ENCODE measurements at regions not wholly inside any gene's neighbourhood (a gene's known extent, or its start where the extent isn't known, plus 50 kb on each side); places are given as distances from the start of the nearest gene placed in this dataset.
"Not testable (repeated sequence)": the region's sequence is repeated elsewhere in the genome, so short reads cannot be mapped to it uniquely, and the experiment has no call there.

- DNase-seq (ENCODE audit: low read depth in 4 of 4, low spot score in 2 of 4), result no peak
Observed at GRCh38 chr10:131034451-131034850, 277.1 kb downstream of the TCERG1L start.

DNA sequence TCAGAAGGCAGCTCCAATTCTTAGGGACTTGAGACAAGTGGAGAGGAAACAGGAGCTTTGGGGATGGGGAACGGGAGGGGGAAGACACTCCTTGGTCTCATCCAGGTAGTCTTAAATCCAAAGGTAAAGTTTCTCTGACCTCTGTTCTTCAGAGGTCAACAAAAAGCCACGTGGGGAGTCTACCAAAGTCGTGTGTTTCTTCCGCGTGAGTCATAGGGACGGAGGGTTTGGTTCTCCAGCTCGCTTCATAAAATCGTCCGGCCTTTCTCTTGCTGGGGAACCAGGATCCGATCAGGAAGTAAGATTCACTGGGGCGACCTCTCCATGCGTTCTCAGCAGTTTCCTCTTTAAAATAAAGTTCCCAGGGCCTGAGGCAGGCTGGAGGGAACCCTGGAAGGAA is 275.7 kb downstream of the TCERG1L start:
- no peak for DNase-seq (ENCODE audit: low read depth in 4 of 4, low spot score in 2 of 4)

- no peak for DNase-seq (ENCODE audit: low read depth in 4 of 4, low spot score in 2 of 4)
Observed at GRCh38 chr10:131038056-131038455, 273.5 kb downstream of the TCERG1L start.

GRCh38 chr10:131041031-131041430 is 270.5 kb downstream of the TCERG1L start:
- DNase-seq (ENCODE audit: low read depth in 4 of 4, low spot score in 2 of 4), result no peak

- DNase-seq (ENCODE audit: low read depth in 4 of 4, low spot score in 2 of 4), result no peak
Observed at GRCh38 chr10:131041441-131041840, 270.1 kb downstream of the TCERG1L start.

GRCh38 chr10:131042015-131042414 is 269.5 kb downstream of the TCERG1L start:
- DNase-seq (ENCODE audit: low read depth in 4 of 4, low spot score in 2 of 4), result not testable (repeated sequence)

Measured in left renal cortex interstitium (tissue), 4 donors.